Body of pancreas (tissue), 4 donors: ENCODE measurements at regions not wholly inside any gene's neighbourhood (a gene's known extent, or its start where the extent isn't known, plus 50 kb on each side); places are given as distances from the start of the nearest gene placed in this dataset.

ENCODE experiments used
- CTCF ChIP-seq, 7 experiments: fragments of 450-650 bp in 4 of 7; fragments of 200-600 bp in 3 of 7; sonication (generic) in 3 of 7; IDR thresholded peaks; one replicate each; pipeline ENCODE4 v1.5.1; 2016 to 2019; ENCODE audit warnings: antibody characterized with exemption in 7 of 7
- POLR2A ChIP-seq, 3 donors: fragments of 450-650 bp; IDR thresholded peaks; one replicate each; pipeline ENCODE4 v1.6.1; 2016; ENCODE audit warnings: antibody characterized with exemption in 3 of 3, mild to moderate bottlenecking in 2 of 3

- no peak for TF ChIP-seq CTCF (IDR thresholded peaks at IDR 0.05)
- TF ChIP-seq POLR2A (IDR thresholded peaks at IDR 0.05) = no peak
Measured at GRCh38 chr2:51825823-51826222, 793.9 kb upstream of the NRXN1 start.
